ENCODE measurements at regions not wholly inside any gene's neighbourhood (a gene's known extent, or its start where the extent isn't known, plus 50 kb on each side); places are given as distances from the start of the nearest gene placed in this dataset.

- no peaks in the 10 kb centered on the region for H4K20me1 ChIP-seq (ENCODE audit: insufficient read depth, low read length)
- H3K4me3 ChIP-seq (ENCODE audit: low read depth in 1 of 2, low read length in 2 of 2): no peak overlapping the region
- H3K9ac ChIP-seq (ENCODE audit: low read depth, low read length): no peak overlapping the region
- no peaks in the 10 kb centered on the region for H3K79me2 ChIP-seq (ENCODE audit: insufficient read depth, low read length)
- H3K4me2 ChIP-seq (ENCODE audit: insufficient read depth, low read length): no peak overlapping the region
- H3K27ac ChIP-seq (ENCODE audit: low read length): no peak overlapping the region
- H3K4me1 ChIP-seq (ENCODE audit: insufficient read depth, low read length): no peaks in the 10 kb centered on the region
- no peaks in the 10 kb centered on the region for H3K9me3 ChIP-seq (ENCODE audit: insufficient read depth, low read length, severe bottlenecking)
- no peaks in the 10 kb centered on the region for H3K36me3 ChIP-seq (ENCODE audit: insufficient read depth, low read length)
- TF ChIP-seq EZH2 (IDR thresholded peaks at IDR 0.05; ENCODE audit: borderline replicate concordance, low read depth, low read length, severe bottlenecking): no peak
- TF ChIP-seq, protein P1, sequence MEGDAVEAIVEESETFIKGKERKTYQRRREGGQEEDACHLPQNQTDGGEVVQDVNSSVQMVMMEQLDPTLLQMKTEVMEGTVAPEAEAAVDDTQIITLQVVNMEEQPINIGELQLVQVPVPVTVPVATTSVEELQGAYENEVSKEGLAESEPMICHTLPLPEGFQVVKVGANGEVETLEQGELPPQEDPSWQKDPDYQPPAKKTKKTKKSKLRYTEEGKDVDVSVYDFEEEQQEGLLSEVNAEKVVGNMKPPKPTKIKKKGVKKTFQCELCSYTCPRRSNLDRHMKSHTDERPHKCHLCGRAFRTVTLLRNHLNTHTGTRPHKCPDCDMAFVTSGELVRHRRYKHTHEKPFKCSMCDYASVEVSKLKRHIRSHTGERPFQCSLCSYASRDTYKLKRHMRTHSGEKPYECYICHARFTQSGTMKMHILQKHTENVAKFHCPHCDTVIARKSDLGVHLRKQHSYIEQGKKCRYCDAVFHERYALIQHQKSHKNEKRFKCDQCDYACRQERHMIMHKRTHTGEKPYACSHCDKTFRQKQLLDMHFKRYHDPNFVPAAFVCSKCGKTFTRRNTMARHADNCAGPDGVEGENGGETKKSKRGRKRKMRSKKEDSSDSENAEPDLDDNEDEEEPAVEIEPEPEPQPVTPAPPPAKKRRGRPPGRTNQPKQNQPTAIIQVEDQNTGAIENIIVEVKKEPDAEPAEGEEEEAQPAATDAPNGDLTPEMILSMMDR (IDR thresholded peaks at IDR 0.05; ENCODE audit: borderline replicate concordance, extremely low read depth, low read length, poor library complexity, severe bottlenecking): no peak
- ATAC-seq (ENCODE audit: insufficient read depth, low read depth) (no peak), DNase-seq (no peak)
- H3K27me3 ChIP-seq (ENCODE audit: insufficient read depth, low read length, poor library complexity): no peaks in the 10 kb centered on the region
- no peak overlapping the region for H2AFZ ChIP-seq (ENCODE audit: low read depth, low read length)
Observed at GRCh38 chr2:63665846-63666475, 77.2 kb downstream of the MDH1 start.

DNA sequence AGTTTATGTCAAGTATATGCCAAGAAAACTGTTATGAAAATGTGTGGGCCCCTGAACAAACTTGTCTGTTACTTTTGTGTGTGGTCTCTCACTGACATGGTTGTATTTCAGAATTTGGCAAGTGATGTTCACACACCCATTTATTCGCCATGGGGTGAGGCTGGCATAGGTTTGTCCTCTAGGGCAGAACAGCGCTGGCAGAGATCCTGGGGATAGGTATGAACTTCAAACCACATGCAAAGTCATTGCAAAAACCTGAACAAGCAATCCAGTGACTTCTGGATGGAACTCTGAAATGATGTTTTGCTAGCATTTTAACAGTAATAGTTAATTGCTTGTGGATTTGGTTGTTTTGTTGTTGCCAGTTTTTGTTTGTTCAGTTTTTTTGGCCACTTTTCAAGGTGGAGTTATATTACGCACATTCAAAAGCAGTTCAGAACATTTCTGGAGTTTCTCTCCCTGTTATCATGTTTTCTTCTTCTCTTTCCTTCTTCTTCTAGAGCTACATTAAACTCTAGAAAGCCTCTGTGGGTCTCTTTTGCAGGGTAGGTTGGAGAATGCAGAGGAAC lies 78.5 kb downstream of the MDH1 start:
- ATAC-seq (ENCODE audit: insufficient read depth, low read depth) (no peak), DNase-seq (no peak)
- Histone ChIP-seq H4K20me1 (ENCODE audit: insufficient read depth, low read length) (no peaks in the 10 kb centered on the region), H2AFZ (ENCODE audit: low read depth, low read length) (no peak overlapping the region), H3K36me3 (ENCODE audit: insufficient read depth, low read length) (no peaks in the 10 kb centered on the region), H3K9me3 (ENCODE audit: insufficient read depth, low read length, severe bottlenecking) (no peaks in the 10 kb centered on the region), H3K27me3 (ENCODE audit: insufficient read depth, low read length, poor library complexity) (no peaks in the 10 kb centered on the region), H3K4me2 (ENCODE audit: insufficient read depth, low read length) (no peak overlapping the region), H3K4me1 (ENCODE audit: insufficient read depth, low read length) (no peaks in the 10 kb centered on the region), H3K27ac (ENCODE audit: low read length) (no peak overlapping the region), H3K9ac (ENCODE audit: low read depth, low read length) (no peak overlapping the region), H3K79me2 (ENCODE audit: insufficient read depth, low read length) (no peaks in the 10 kb centered on the region), H3K4me3 (ENCODE audit: low read depth in 1 of 2, low read length in 2 of 2) (no peak overlapping the region)
- TF ChIP-seq, protein P1 (IDR thresholded peaks at IDR 0.05; ENCODE audit: borderline replicate concordance, extremely low read depth, low read length, poor library complexity, severe bottlenecking): no peak
- TF ChIP-seq EZH2 (IDR thresholded peaks at IDR 0.05; ENCODE audit: borderline replicate concordance, low read depth, low read length, severe bottlenecking): no peak

DNA sequence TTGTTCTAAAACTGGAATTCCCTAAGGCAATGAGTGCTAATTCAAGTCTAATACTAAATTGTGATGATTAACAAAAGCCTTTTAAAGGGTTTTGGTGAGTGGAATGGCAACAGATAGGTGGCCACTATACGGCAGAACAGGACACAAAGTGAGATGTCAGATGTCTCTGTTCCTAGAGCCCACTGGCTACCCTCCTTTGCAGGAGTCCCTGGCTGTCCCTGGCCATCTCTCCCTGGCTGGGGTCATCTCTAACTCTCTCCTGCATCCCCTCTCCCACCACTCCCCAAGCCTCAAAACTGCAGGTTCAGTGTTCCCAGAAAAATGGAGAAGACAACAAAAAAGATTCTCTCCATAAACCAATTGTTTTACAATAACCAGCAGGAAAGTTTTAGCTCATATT lies 79.2 kb downstream of the MDH1 start:
- no peak overlapping the region for H3K9ac ChIP-seq (ENCODE audit: low read depth, low read length)
- no peak overlapping the region for H3K27ac ChIP-seq (ENCODE audit: low read length)
- H3K27me3 ChIP-seq (ENCODE audit: insufficient read depth, low read length, poor library complexity): no peaks in the 10 kb centered on the region
- no peaks in the 10 kb centered on the region for H3K9me3 ChIP-seq (ENCODE audit: insufficient read depth, low read length, severe bottlenecking)
- no peaks in the 10 kb centered on the region for H3K4me1 ChIP-seq (ENCODE audit: insufficient read depth, low read length)
- DNase-seq (no peak), ATAC-seq (ENCODE audit: insufficient read depth, low read depth) (no peak)
- no peak overlapping the region for H2AFZ ChIP-seq (ENCODE audit: low read depth, low read length)
- H3K36me3 ChIP-seq (ENCODE audit: insufficient read depth, low read length): no peaks in the 10 kb centered on the region
- H3K79me2 ChIP-seq (ENCODE audit: insufficient read depth, low read length): no peaks in the 10 kb centered on the region
- no peaks in the 10 kb centered on the region for H4K20me1 ChIP-seq (ENCODE audit: insufficient read depth, low read length)
- no peak overlapping the region for H3K4me3 ChIP-seq (ENCODE audit: low read depth in 1 of 2, low read length in 2 of 2)
- H3K4me2 ChIP-seq (ENCODE audit: insufficient read depth, low read length): no peak overlapping the region
- TF ChIP-seq EZH2 (IDR thresholded peaks at IDR 0.05; ENCODE audit: borderline replicate concordance, low read depth, low read length, severe bottlenecking): no peak
- TF ChIP-seq, protein P1 (IDR thresholded peaks at IDR 0.05; ENCODE audit: borderline replicate concordance, extremely low read depth, low read length, poor library complexity, severe bottlenecking): no peak
